IMR-90 (cell line): ENCODE measurements at regions not wholly inside any gene's neighbourhood (a gene's known extent, or its start where the extent isn't known, plus 50 kb on each side); places are given as distances from the start of the nearest gene placed in this dataset.

Experiments
- ATAC-seq: fragments of 200-7000 bp; cut with Tn5 transposase; 2 replicates; pipeline ENCODE4 v1.9.1; 2020; ENCODE audit warnings: low read depth, mild to moderate bottlenecking, moderate library complexity
- BruUV-seq: library from RNA; stranded (reverse); fragments of 400-500 nt; replicated peaks from 2 replicates; lab custom pipeline; 2021; lab: Mats Ljungman, UMichigan
- CTCF ChIA-PET: fragments of 300-600 bp; formaldehyde crosslinking; extraction: SDS; loops from one replicate; lab custom pipeline; 2021; ENCODE audit warnings: antibody characterized with exemption; lab: Yijun Ruan, JAX
- POLR2A ChIA-PET: fragments of 300-600 bp; sonication (Branson Sonifier 250); formaldehyde crosslinking; loops from one replicate; lab custom pipeline; 2022; ENCODE audit warnings: antibody characterized with exemption; ENCODE audit not compliant: unreplicated experiment; lab: Charles Lee
- DNase-seq: peaks from one replicate; pipeline ENCODE4 v3.0.0; 2013
- H2AFZ ChIP-seq: replicated peaks from 2 replicates; pipeline ENCODE3; 2013; ENCODE audit warnings: low read length, mild to moderate bottlenecking; ENCODE audit not compliant: poor library complexity
- H2AK5ac ChIP-seq: 2 replicates; pipeline ENCODE4 v1.6.1; 2013; ENCODE audit warnings: low read depth, low read length, inconsistent platforms
- H2AK9ac ChIP-seq: replicated peaks from 2 replicates; pipeline ENCODE3; 2013; ENCODE audit warnings: mild to moderate bottlenecking, low read depth, low read length, moderate library complexity; ENCODE audit not compliant: poor library complexity
- H2BK120ac ChIP-seq: 2 replicates; pipeline ENCODE4 v1.6.1; 2013; ENCODE audit warnings: low read depth, low read length, inconsistent platforms
- H2BK15ac ChIP-seq: 3 replicates; pipeline ENCODE4 v1.6.1; 2013; ENCODE audit warnings: low read depth, low read length, inconsistent platforms
- H2BK20ac ChIP-seq: 2 replicates; pipeline ENCODE4 v1.6.1; 2013; ENCODE audit warnings: low read depth, mild to moderate bottlenecking, inconsistent platforms, low read length, moderate library complexity
- H2BK5ac ChIP-seq: 2 replicates; pipeline ENCODE4 v1.6.1; 2013; ENCODE audit warnings: mild to moderate bottlenecking, low read depth, low read length, inconsistent platforms; ENCODE audit not compliant: poor library complexity, severe bottlenecking
- H3K14ac ChIP-seq: replicated peaks from 2 replicates; pipeline ENCODE4 v1.6.1; 2013; ENCODE audit warnings: low read depth, low read length, inconsistent platforms
- H3K18ac ChIP-seq: 2 replicates; pipeline ENCODE4 v1.6.1; 2013; ENCODE audit warnings: low read depth, low read length, control low read depth
- H3K23ac ChIP-seq: 2 replicates; pipeline ENCODE4 v1.6.1; 2013; ENCODE audit warnings: low read depth, low read length, inconsistent platforms
- H3K27ac ChIP-seq: 2 replicates; pipeline ENCODE4 v1.5.1; 2013; ENCODE audit warnings: mild to moderate bottlenecking, control low read depth, low read length; ENCODE audit not compliant: insufficient read depth
- H3K27me3 ChIP-seq: 2 replicates; pipeline ENCODE4 v1.6.1; 2013; ENCODE audit warnings: low read length; ENCODE audit not compliant: control insufficient read depth, insufficient read depth
- H3K36me3 ChIP-seq: 2 replicates; pipeline ENCODE4 v1.6.1; 2013; ENCODE audit warnings: low read length, mixed read lengths; ENCODE audit not compliant: control insufficient read depth, insufficient read depth
- H3K4ac ChIP-seq: 2 replicates; pipeline ENCODE4 v1.6.1; 2013; ENCODE audit warnings: low read depth, low read length, inconsistent platforms
- H3K4me1 ChIP-seq: 2 replicates; pipeline ENCODE4 v1.6.1; 2013; ENCODE audit warnings: low read length, mixed read lengths; ENCODE audit not compliant: control insufficient read depth, insufficient read depth
- H3K4me2 ChIP-seq: 2 replicates; pipeline ENCODE4 v1.6.1; 2013; ENCODE audit warnings: low read depth, mild to moderate bottlenecking, control low read depth, low read length, moderate library complexity
- H3K4me3 ChIP-seq: 2 replicates; pipeline ENCODE4 v1.5.1; 2013; ENCODE audit warnings: low read depth, mild to moderate bottlenecking, control low read depth, low read length, moderate library complexity; ENCODE audit not compliant: insufficient read depth
- H3K56ac ChIP-seq: 2 replicates; pipeline ENCODE4 v1.6.1; 2013; ENCODE audit warnings: low read length, inconsistent platforms; ENCODE audit not compliant: insufficient read depth; ENCODE audit errors: extremely low read depth
- H3K79me1 ChIP-seq, 2 experiments: 2 replicates each; pipeline ENCODE4 v1.6.1; 2013; ENCODE audit warnings: low read length in 2 of 2, inconsistent platforms in 1 of 2, low read depth in 1 of 2
- H3K9ac ChIP-seq: 2 replicates; pipeline ENCODE4 v1.6.1; 2013; ENCODE audit warnings: low read depth, low read length, control low read depth
- H3K9me1 ChIP-seq: 2 replicates; pipeline ENCODE4 v1.6.1; 2013; ENCODE audit warnings: low read length, inconsistent platforms; ENCODE audit not compliant: insufficient read depth
- H3K9me3 ChIP-seq: 2 replicates; pipeline ENCODE4 v1.6.1; 2013; ENCODE audit warnings: low read length; ENCODE audit not compliant: control insufficient read depth, insufficient read depth
- H4K20me1 ChIP-seq: 2 replicates; pipeline ENCODE4 v1.6.1; 2013; ENCODE audit warnings: low read length, inconsistent platforms; ENCODE audit not compliant: insufficient read depth
- H4K5ac ChIP-seq: 2 replicates; pipeline ENCODE4 v1.6.1; 2013; ENCODE audit warnings: mild to moderate bottlenecking, low read depth, low read length, control low read depth
- H4K8ac ChIP-seq, 2 experiments: 2 replicates each; pipeline ENCODE4 v1.6.1; 2013; ENCODE audit warnings: low read depth in 2 of 2, low read length in 2 of 2, control low read depth in 1 of 2, inconsistent platforms in 1 of 2
- H4K91ac ChIP-seq: 2 replicates; pipeline ENCODE4 v1.6.1; 2013; ENCODE audit warnings: low read depth, low read length, inconsistent platforms; ENCODE audit not compliant: insufficient read depth
- CHD1 ChIP-seq: IDR thresholded peaks from 2 replicates; pipeline ENCODE4 v1.6.1; 2012; ENCODE audit warnings: low read depth, low read length, improper control_type of control experiment
- CTCF ChIP-seq: conservative IDR thresholded peaks from 2 replicates; pipeline ENCODE4 v1.5.1; 2012; ENCODE audit warnings: mild to moderate bottlenecking, low read depth, low read length, improper control_type of control experiment
- FOS ChIP-seq: fragments of 150-350 bp; IDR thresholded peaks from 2 replicates; pipeline ENCODE4 v1.6.1; 2016; ENCODE audit warnings: low read depth, low read length
- NFE2L2 ChIP-seq: fragments of 150-350 bp; IDR thresholded peaks from 2 replicates; pipeline ENCODE4 v1.6.1; 2016; ENCODE audit warnings: low read depth, mild to moderate bottlenecking, low read length
- RAD21 ChIP-seq: IDR thresholded peaks from 2 replicates; pipeline ENCODE4 v1.6.1; 2012; ENCODE audit warnings: low read length, improper control_type of control experiment
- RCOR1 ChIP-seq: IDR thresholded peaks from 2 replicates; pipeline ENCODE4 v1.6.1; 2012; ENCODE audit warnings: mild to moderate bottlenecking, low read length, improper control_type of control experiment; ENCODE audit not compliant: insufficient replicate concordance
- SMC3 ChIP-seq: fragments of 150-350 bp; IDR thresholded peaks from 2 replicates; pipeline ENCODE4 v1.6.1; 2016; ENCODE audit warnings: low read depth, mild to moderate bottlenecking, antibody characterized with exemption, low read length, moderate library complexity
- WGBS, 2 experiments: methylation state at CpG; one replicate each; pipeline versions ENCODE4 v1.1.5 to v1.1.7; 2013; ENCODE audit warnings: missing lambda C conversion rate in 2 of 2; ENCODE audit not compliant: insufficient read length in 1 of 2; ENCODE audit errors: extremely low coverage in 2 of 2; 5-methylcytosine and 5-hydroxymethylcytosine counted together
- dilution Hi-C: fragments of 300-500 bp; cut with HindIII; formaldehyde crosslinking; loops from one replicate; pipeline ENCODE4 v1.14.3; 2018; ENCODE audit warnings: low sequenced_read_pairs; ENCODE audit not compliant: unreplicated experiment
- in situ Hi-C: fragments of 300-500 bp; cut with MboI; formaldehyde crosslinking; loops from 3 replicates; pipeline ENCODE4 v1.14.3; 2019; ENCODE audit warnings: low sequenced_read_pairs, inconsistent platforms, mixed read lengths
- intact Hi-C: fragments of 100-400 bp; cut with micrococcal nuclease; formaldehyde crosslinking; loops from 2 replicates; pipeline ENCODE4 v1.10.0; 2022
- TF ChIP-seq, protein P1 (sequence below): fragments of 150-350 bp; IDR thresholded peaks from 2 replicates; pipeline ENCODE4 v1.6.1; 2017; ENCODE audit warnings: mild to moderate bottlenecking, antibody characterized with exemption, low read length, low read depth

DNA sequence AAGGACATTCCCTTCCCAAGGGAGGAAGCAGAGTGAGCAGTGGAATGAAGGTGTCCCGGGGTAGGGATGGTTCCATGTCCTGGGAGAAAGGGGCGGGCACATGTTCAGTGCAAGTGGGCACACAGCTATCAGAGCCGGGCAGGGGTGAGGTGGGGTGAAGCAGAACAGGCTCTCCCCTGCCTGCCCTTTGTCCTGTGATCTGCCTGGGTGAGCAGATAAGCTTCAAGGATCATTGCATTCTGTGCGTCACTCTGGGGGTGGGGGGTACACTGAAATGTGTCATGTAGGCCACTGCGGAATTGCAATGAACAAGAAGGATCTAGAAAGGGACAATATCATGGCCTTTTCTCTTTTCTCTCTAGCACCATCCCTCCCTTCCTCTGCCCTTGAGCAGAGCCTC is 61.7 kb upstream of the SHB start:
- intact Hi-C loops, result no loop called here
- peaks cover 79% of the 10 kb centered on the region for H3K27me3 ChIP-seq

More for the DNA sequence above, 61.7 kb upstream of the SHB start:
- Histone ChIP-seq H3K18ac (no peak overlapping the region), H2BK120ac (no peak overlapping the region), H2BK15ac (no peak overlapping the region), H4K20me1 (no peaks in the 10 kb centered on the region), H2BK5ac (no peak overlapping the region), H3K79me1 (no peaks in the 10 kb centered on the region), H3K9me1 (no peaks in the 10 kb centered on the region), H3K4me3 (no peak overlapping the region), H3K36me3 (no peaks in the 10 kb centered on the region), H3K56ac (no peak overlapping the region), H3K4me2 (no peak overlapping the region), H2BK20ac (no peak overlapping the region), H2AK9ac (peak overlapping the region; percentile 17), H3K23ac (no peak overlapping the region), H4K8ac (no peak overlapping the region), H2AFZ (no peak overlapping the region), H3K4me1 (no peaks in the 10 kb centered on the region), H3K9me3 (no peaks in the 10 kb centered on the region; the same call in 1 of the 2 replicates), H4K91ac (no peak overlapping the region), H2AK5ac (no peak overlapping the region), H4K5ac (no peak overlapping the region), H3K27ac (no peak overlapping the region), H3K4ac (no peak overlapping the region), H3K14ac (no peak overlapping the region), H3K9ac (no peak overlapping the region)
- DNase-seq, result no peak
- TF ChIP-seq CTCF (no peak), NFE2L2 (no peak), FOS (no peak), CHD1 (no peak), RCOR1 (no peak), SMC3 (no peak), RAD21 (no peak)
- TF ChIP-seq, protein P1, sequence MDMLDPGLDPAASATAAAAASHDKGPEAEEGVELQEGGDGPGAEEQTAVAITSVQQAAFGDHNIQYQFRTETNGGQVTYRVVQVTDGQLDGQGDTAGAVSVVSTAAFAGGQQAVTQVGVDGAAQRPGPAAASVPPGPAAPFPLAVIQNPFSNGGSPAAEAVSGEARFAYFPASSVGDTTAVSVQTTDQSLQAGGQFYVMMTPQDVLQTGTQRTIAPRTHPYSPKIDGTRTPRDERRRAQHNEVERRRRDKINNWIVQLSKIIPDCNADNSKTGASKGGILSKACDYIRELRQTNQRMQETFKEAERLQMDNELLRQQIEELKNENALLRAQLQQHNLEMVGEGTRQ, result no peak
- in situ Hi-C loops (no loop called here), dilution Hi-C loops (no loop called here)
- ChIA-PET CTCF (no interaction called here), POLR2A (no interaction called here)
- no CpG with 5 or more reads among the region's 5 CpGs for WGBS, 2 experiments
- no TSS peak for BruUV-seq
- ATAC-seq, result no peak
